SK-N-MC (cell line): ENCODE measurements at regions not wholly inside any gene's neighbourhood (a gene's known extent, or its start where the extent isn't known, plus 50 kb on each side); places are given as distances from the start of the nearest gene placed in this dataset.

Experiments used
- DNase-seq: peaks from one replicate; pipeline ENCODE4 v3.0.0-alpha.2; 2011; ENCODE audit warnings: low read depth, low spot score
- H3K27ac ChIP-seq: fragments of 200-600 bp; sonication (generic); 2 replicates; pipeline ENCODE4 v1.5.1; 2016; ENCODE audit warnings: mixed run types
- H3K36me3 ChIP-seq: fragments of 200-600 bp; sonication (generic); 2 replicates; pipeline ENCODE4 v1.6.1; 2017; ENCODE audit warnings: antibody characterized with exemption, low read length, mixed read lengths; ENCODE audit not compliant: insufficient read depth
- H3K4me3 ChIP-seq: fragments of 200-600 bp; sonication (generic); 2 replicates; pipeline ENCODE4 v1.5.1; 2016
- H3K9ac ChIP-seq: fragments of 200-600 bp; sonication (generic); 2 replicates; pipeline ENCODE4 v1.8.0; 2017; ENCODE audit warnings: mixed run types, mixed read lengths; ENCODE audit not compliant: insufficient read length
- H3K9me3 ChIP-seq: fragments of 200-600 bp; sonication (generic); 2 replicates; pipeline ENCODE4 v1.6.1; 2017; ENCODE audit warnings: low read depth, mild to moderate bottlenecking, antibody characterized with exemption, low read length, moderate library complexity, mixed read lengths
- EZH2 ChIP-seq: fragments of 200-600 bp; sonication (generic); IDR thresholded peaks from one replicate; pipeline ENCODE4 v1.6.1; 2017; ENCODE audit warnings: antibody characterized with exemption
- FOXP2 ChIP-seq: optimal IDR thresholded peaks from 2 replicates; pipeline ENCODE3; 2011; ENCODE audit warnings: mild to moderate bottlenecking, moderate library complexity; ENCODE audit not compliant: insufficient read depth; ENCODE audit errors: extremely low read length, control extremely low read depth
- POLR2AphosphoS5 ChIP-seq: IDR thresholded peaks from 2 replicates; pipeline ENCODE4 v1.6.1; 2012; ENCODE audit warnings: mild to moderate bottlenecking, low read depth, low read length, borderline replicate concordance

GRCh38 chr12:107528731-107529365, 156.8 kb upstream of the PWP1 start:
- H3K36me3 ChIP-seq: no peaks in the 10 kb centered on the region
- H3K9ac ChIP-seq: no peak overlapping the region
- no peak for DNase-seq
- H3K9me3 ChIP-seq: no peaks in the 10 kb centered on the region
- H3K27ac ChIP-seq: no peak overlapping the region
- TF ChIP-seq FOXP2 (no peak), EZH2 (no peak), POLR2AphosphoS5 (no peak)
- no peak overlapping the region for H3K4me3 ChIP-seq

- DNase-seq: no peak
- H3K9ac ChIP-seq: no peak overlapping the region
- H3K4me3 ChIP-seq: no peak overlapping the region
- H3K27ac ChIP-seq: no peak overlapping the region
- H3K36me3 ChIP-seq: no peaks in the 10 kb centered on the region
- no peak for TF ChIP-seq POLR2AphosphoS5
- no peak for TF ChIP-seq FOXP2
- no peak for TF ChIP-seq EZH2
- H3K9me3 ChIP-seq: no peaks in the 10 kb centered on the region
These were observed 155.6 kb upstream of the PWP1 start for GRCh38 chr12:107529991-107530390.

DNA sequence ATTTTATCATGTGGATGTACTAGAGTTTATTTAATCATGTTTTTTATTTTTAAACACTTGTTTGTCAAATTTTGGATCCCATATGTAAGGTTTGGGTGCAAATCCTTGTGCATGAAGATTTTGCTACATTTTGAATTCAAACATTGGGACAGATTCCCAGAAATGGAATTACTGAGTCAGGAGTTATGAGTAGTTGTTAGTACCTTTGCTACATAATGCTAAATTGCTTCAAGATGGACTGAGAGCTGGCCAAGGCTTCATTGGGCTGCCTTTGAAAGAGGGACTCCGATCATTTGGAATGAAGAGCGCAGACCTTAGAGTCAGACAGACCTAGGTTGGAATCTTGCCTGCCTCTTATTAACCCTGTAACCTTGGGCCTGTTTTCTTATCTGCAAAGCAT, 154.9 kb upstream of the PWP1 start:
- TF ChIP-seq EZH2 (no peak), FOXP2 (no peak), POLR2AphosphoS5 (no peak)
- H3K9me3 ChIP-seq: no peaks in the 10 kb centered on the region
- no peak overlapping the region for H3K9ac ChIP-seq
- H3K4me3 ChIP-seq: no peak overlapping the region
- H3K36me3 ChIP-seq: no peaks in the 10 kb centered on the region
- no peak for DNase-seq
- no peak overlapping the region for H3K27ac ChIP-seq

GRCh38 chr12:107533218-107533617, 152.4 kb upstream of the PWP1 start:
- no peak for DNase-seq

DNA sequence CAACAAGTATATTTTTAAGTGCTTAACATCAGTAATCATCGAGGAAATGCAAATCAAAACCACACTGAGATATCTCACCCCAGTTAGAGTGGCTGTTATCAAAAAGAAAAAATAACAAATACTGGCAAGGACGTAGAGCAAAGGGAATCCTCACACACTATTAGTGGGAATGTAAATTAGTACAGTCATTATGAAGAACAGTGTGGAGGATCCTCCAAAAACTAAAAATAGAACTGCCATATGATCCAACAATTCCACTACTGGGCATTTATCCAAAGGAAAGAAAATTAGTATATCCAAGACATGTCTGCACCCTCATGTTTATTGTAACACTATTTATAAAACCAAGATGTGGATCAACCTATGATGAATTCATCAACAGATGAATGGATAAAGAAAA, 149.0 kb upstream of the PWP1 start:
- H3K9me3 ChIP-seq: no peaks in the 10 kb centered on the region
- no peak overlapping the region for H3K9ac ChIP-seq
- TF ChIP-seq FOXP2: no peak
- TF ChIP-seq EZH2: no peak
- no peak for TF ChIP-seq POLR2AphosphoS5
- no peak overlapping the region for H3K4me3 ChIP-seq
- DNase-seq: no peak
- H3K36me3 ChIP-seq: no peaks in the 10 kb centered on the region
- no peak overlapping the region for H3K27ac ChIP-seq

More at GRCh38 chr12:107533218-107533617, 152.4 kb upstream of the PWP1 start:
- Histone ChIP-seq H3K36me3 (no peaks in the 10 kb centered on the region), H3K4me3 (no peak overlapping the region), H3K9ac (no peak overlapping the region), H3K9me3 (no peaks in the 10 kb centered on the region), H3K27ac (no peak overlapping the region)
- TF ChIP-seq EZH2: no peak
- TF ChIP-seq FOXP2: no peak
- TF ChIP-seq POLR2AphosphoS5: no peak

GRCh38 chr12:107537464-107538119, 148.0 kb upstream of the PWP1 start:
- DNase-seq: no peak
- H3K36me3 ChIP-seq: no peaks in the 10 kb centered on the region
- H3K27ac ChIP-seq: no peak overlapping the region
- H3K9me3 ChIP-seq: no peaks in the 10 kb centered on the region
- H3K4me3 ChIP-seq: no peak overlapping the region
- H3K9ac ChIP-seq: no peak overlapping the region
- no peak for TF ChIP-seq EZH2
- no peak for TF ChIP-seq POLR2AphosphoS5
- no peak for TF ChIP-seq FOXP2

- Histone ChIP-seq H3K36me3 (no peaks in the 10 kb centered on the region), H3K9me3 (no peaks in the 10 kb centered on the region), H3K27ac (no peak overlapping the region), H3K9ac (no peak overlapping the region), H3K4me3 (no peak overlapping the region)
- TF ChIP-seq FOXP2: no peak
- TF ChIP-seq EZH2: no peak
- TF ChIP-seq POLR2AphosphoS5: no peak
- DNase-seq: no peak
These were observed 146.2 kb upstream of the PWP1 start for GRCh38 chr12:107539196-107539939.

DNA sequence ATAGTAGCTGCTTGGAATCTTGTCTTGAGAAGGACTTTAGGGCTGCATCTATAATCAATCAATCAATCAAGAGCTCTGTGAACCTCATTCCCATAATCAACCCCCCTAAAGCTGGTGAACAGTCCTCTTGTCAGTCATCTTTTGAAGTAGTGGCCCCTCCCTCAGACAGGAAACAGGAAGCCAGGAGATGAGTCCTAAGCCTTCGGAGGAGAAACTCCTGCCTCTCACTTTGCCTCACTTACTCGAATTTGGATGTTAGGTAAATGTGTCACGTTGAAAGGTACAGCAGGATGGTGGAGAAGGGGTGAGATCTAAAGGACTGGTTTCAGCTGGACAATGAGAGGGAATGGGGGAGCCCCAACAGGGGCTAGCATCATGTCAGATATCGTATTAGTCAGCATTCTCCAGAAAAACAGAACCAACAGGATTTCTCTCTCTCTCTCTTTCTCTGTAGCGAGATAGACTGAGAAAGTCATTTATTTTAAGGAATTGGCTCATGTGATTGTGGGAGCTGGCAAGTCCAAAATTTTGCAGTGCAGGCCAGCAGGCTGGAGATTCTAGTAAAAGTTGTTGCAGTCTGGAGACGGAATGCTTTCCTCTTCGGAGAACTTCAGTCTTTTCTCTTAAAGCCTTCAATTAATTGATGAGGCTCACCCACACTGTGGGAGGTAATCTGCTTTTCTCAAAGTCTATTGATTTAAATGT, 144.4 kb upstream of the PWP1 start:
- no peak for TF ChIP-seq POLR2AphosphoS5
- no peaks in the 10 kb centered on the region for H3K36me3 ChIP-seq
- H3K9me3 ChIP-seq: no peaks in the 10 kb centered on the region
- DNase-seq: no peak
- H3K27ac ChIP-seq: no peak overlapping the region
- no peak overlapping the region for H3K4me3 ChIP-seq
- no peak overlapping the region for H3K9ac ChIP-seq
